A673 (cell line): ENCODE measurements at regions not wholly inside any gene's neighbourhood (a gene's known extent, or its start where the extent isn't known, plus 50 kb on each side); places are given as distances from the start of the nearest gene placed in this dataset.

ENCODE experiments used
- EZH2 ChIP-seq: fragments of 200-600 bp; sonication (generic); IDR thresholded peaks from 2 replicates; pipeline ENCODE4 v1.6.1; 2017; ENCODE audit warnings: borderline replicate concordance, low read depth, mild to moderate bottlenecking, mixed read lengths, antibody characterized with exemption, low read length; ENCODE audit not compliant: poor library complexity, severe bottlenecking
- TF ChIP-seq, protein P1 (sequence below): fragments of 300-800, 200-600 bp; sonication (generic); conservative IDR thresholded peaks from 2 replicates; pipeline ENCODE4 v1.5.1; 2017; ENCODE audit warnings: low read depth, mild to moderate bottlenecking, antibody characterized with exemption, low read length, moderate library complexity, mixed read lengths

DNA sequence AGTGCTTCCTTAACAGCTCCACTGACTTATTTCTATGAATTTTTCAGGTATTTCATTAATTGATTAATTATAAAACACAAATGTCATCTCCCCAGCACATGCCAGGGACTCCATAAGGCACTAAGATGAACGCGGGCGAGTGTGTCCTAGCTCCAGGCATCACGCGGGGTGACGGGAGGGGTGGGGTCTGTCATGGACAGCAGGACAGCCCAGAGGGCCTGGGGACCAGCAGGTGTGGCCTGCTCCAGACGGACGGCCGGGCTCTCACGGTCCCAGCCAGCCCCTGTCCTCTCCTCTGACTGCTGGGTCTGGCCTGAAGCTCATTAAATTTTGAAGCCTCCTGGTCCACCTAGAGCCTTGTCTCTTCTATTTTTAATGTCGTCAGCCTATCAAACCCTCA is 531.1 kb downstream of the BRD1 start:
- TF ChIP-seq, protein P1, sequence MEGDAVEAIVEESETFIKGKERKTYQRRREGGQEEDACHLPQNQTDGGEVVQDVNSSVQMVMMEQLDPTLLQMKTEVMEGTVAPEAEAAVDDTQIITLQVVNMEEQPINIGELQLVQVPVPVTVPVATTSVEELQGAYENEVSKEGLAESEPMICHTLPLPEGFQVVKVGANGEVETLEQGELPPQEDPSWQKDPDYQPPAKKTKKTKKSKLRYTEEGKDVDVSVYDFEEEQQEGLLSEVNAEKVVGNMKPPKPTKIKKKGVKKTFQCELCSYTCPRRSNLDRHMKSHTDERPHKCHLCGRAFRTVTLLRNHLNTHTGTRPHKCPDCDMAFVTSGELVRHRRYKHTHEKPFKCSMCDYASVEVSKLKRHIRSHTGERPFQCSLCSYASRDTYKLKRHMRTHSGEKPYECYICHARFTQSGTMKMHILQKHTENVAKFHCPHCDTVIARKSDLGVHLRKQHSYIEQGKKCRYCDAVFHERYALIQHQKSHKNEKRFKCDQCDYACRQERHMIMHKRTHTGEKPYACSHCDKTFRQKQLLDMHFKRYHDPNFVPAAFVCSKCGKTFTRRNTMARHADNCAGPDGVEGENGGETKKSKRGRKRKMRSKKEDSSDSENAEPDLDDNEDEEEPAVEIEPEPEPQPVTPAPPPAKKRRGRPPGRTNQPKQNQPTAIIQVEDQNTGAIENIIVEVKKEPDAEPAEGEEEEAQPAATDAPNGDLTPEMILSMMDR = no peak
- TF ChIP-seq EZH2 = no peak
